GM23248 (cell line): ENCODE measurements at regions not wholly inside any gene's neighbourhood (a gene's known extent, or its start where the extent isn't known, plus 50 kb on each side); places are given as distances from the start of the nearest gene placed in this dataset.

Experiments used
- DNase-seq: peaks from one replicate; pipeline ENCODE4 v3.0.0-alpha.2; 2015
- H2AFZ ChIP-seq: fragments of 200-600 bp; sonication (generic); 2 replicates; pipeline ENCODE4 v1.6.1; 2016; ENCODE audit warnings: antibody characterized with exemption
- H3F3A ChIP-seq: fragments of 200-600 bp; sonication (generic); 2 replicates; pipeline ENCODE4 v1.6.1; 2016; ENCODE audit warnings: mild to moderate bottlenecking, antibody characterized with exemption, mixed run types; ENCODE audit not compliant: insufficient read depth
- H3K27ac ChIP-seq: fragments of 200-600 bp; sonication (generic); 2 replicates; pipeline ENCODE4 v1.5.1; 2016; ENCODE audit warnings: mild to moderate bottlenecking
- H3K27me3 ChIP-seq: fragments of 200-600 bp; sonication (generic); replicated peaks from 2 replicates; pipeline ENCODE4 v1.6.1; 2016; ENCODE audit warnings: mild to moderate bottlenecking; ENCODE audit not compliant: insufficient read depth
- H3K36me3 ChIP-seq: fragments of 200-600 bp; sonication (generic); 2 replicates; pipeline ENCODE4 v1.6.1; 2016; ENCODE audit warnings: low read depth, mild to moderate bottlenecking
- H3K4me1 ChIP-seq: fragments of 200-600 bp; sonication (generic); 2 replicates; pipeline ENCODE4 v1.6.1; 2016; ENCODE audit warnings: mild to moderate bottlenecking; ENCODE audit not compliant: insufficient read depth
- H3K4me2 ChIP-seq: fragments of 200-600 bp; sonication (generic); one replicate; pipeline ENCODE4 v1.6.1; 2016; ENCODE audit warnings: mild to moderate bottlenecking; ENCODE audit not compliant: unreplicated experiment
- H3K4me3 ChIP-seq: fragments of 200-600 bp; sonication (generic); 2 replicates; pipeline ENCODE4 v1.5.1; 2016; ENCODE audit warnings: mild to moderate bottlenecking
- H3K79me2 ChIP-seq: fragments of 200-600 bp; sonication (generic); 2 replicates; pipeline ENCODE4 v1.6.1; 2016; ENCODE audit warnings: mild to moderate bottlenecking; ENCODE audit not compliant: insufficient read depth
- H3K9ac ChIP-seq: fragments of 200-600 bp; sonication (generic); 2 replicates; pipeline ENCODE4 v1.6.1; 2016; ENCODE audit warnings: mild to moderate bottlenecking
- H3K9me2 ChIP-seq: fragments of 200-600 bp; sonication (generic); 2 replicates; pipeline ENCODE4 v1.6.1; 2016; ENCODE audit warnings: mixed run types, mild to moderate bottlenecking, moderate library complexity; ENCODE audit not compliant: insufficient read depth
- H3K9me3 ChIP-seq: fragments of 200-600 bp; sonication (generic); one replicate; pipeline ENCODE4 v1.6.1; 2017; ENCODE audit warnings: low read depth
- H4K20me1 ChIP-seq: fragments of 200-600 bp; sonication (generic); 2 replicates; pipeline ENCODE4 v1.6.0; 2016; ENCODE audit not compliant: insufficient read depth
- EZH2 ChIP-seq: fragments of 200-600 bp; sonication (generic); IDR thresholded peaks from 2 replicates; pipeline ENCODE4 v1.6.1; 2018; ENCODE audit warnings: antibody characterized with exemption, mild to moderate bottlenecking; ENCODE audit not compliant: insufficient read depth, poor library complexity, severe bottlenecking
- EZH2phosphoT487 ChIP-seq: fragments of 200-600 bp; sonication (generic); IDR thresholded peaks from 2 replicates; pipeline ENCODE4 v1.6.1; 2018; ENCODE audit warnings: antibody characterized with exemption, moderate library complexity, mild to moderate bottlenecking, low read depth; ENCODE audit not compliant: insufficient read depth
- WGBS, 2 experiments: methylation state at CpG; one replicate each; pipeline ENCODE4 v1.1.6; 2015 to 2017; ENCODE audit warnings: low lambda C conversion rate in 2 of 2, low coverage in 1 of 2; ENCODE audit errors: missing lambda C conversion rate in 2 of 2; 5-methylcytosine and 5-hydroxymethylcytosine counted together
- in situ Hi-C: fragments of 300-500 bp; cut with MboI; formaldehyde crosslinking; loops from 2 replicates; pipeline ENCODE4 v1.15.0; 2020

DNA sequence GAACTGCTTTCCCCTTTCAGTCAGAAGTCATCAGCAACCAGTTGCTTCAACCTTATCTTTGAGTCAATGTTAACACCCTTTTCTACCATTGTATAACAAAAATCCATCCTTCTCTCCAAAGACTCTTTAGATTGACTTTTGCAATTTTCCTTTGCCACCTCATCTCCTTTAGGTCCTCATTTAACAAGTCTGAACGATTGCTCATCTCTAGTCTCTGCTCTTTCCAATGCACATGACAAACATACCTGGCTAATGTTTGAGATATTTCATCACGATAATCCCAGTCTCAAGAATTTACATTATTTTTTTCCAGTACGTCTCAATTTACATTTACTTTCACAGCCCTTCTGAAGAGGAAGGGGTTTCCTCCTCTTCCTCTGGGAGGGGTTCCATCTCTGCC lies 127.5 kb downstream of the KLF12 start:
- DNase-seq = no peak
- Histone ChIP-seq H3K36me3 (no peaks in the 10 kb centered on the region), H3K4me3 (no peak overlapping the region), H3K9me2 (no peaks in the 10 kb centered on the region), H3K9ac (no peak overlapping the region), H4K20me1 (peaks cover 8% of the 10 kb centered on the region), H2AFZ (no peak overlapping the region), H3K27ac (no peak overlapping the region), H3K79me2 (peaks cover 90% of the 10 kb centered on the region), H3K9me3 (no peaks in the 10 kb centered on the region), H3K4me2 (no peak overlapping the region), H3K27me3 (no peaks in the 10 kb centered on the region), H3F3A (peaks cover 15% of the 10 kb centered on the region; the same call in 1 of the 2 replicates), H3K4me1 (peaks cover 10% of the 10 kb centered on the region)
- 96 to 97% methylated on average over 3 of the region's 3 CpGs for WGBS, 2 experiments
- in situ Hi-C loops = no loop called here
- TF ChIP-seq EZH2phosphoT487 (no peak), EZH2 (no peak)

DNA sequence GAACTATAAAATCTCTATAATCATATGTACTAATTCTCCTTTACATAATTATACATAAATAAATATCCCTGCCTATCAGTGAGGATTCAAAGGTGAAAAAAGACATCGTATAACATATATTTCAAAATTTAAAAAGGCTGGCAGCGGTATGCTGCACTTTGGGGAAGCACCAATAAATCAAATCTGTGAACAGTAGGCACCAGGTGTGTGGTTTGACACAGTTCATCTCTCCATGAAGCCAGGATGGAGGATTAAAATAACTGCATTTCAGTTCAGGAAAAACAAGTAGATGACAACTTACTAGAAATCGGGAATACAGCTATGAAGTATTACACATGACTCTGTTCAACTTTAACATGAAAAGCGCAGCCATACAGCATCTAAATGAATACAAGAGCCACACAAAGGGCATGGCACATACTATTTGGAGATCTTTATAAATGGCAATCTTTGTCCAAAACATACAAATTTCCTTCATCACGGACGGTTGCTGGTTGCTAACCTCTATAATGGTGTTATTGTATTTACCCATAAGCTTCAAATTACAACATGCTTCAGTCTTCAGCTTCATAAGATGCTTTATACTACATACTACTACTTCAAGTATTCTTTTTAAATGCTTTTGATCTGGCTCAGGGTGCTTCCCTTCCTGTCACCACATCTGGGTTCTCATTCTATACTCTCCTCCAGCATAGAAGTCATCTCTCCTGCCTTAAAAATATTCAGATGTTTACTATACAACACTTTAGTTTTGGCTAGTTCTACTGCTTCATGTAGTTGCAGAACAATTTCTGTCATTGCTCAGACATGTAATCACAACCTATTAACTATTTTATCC lies 128.7 kb downstream of the KLF12 start:
- Histone ChIP-seq H2AFZ (no peak overlapping the region), H3K27ac (no peak overlapping the region), H3K27me3 (no peaks in the 10 kb centered on the region), H4K20me1 (peaks cover 8% of the 10 kb centered on the region), H3K79me2 (peaks cover 90% of the 10 kb centered on the region), H3K4me1 (peaks cover 10% of the 10 kb centered on the region), H3K9me2 (no peaks in the 10 kb centered on the region), H3K9me3 (no peaks in the 10 kb centered on the region), H3K4me2 (no peak overlapping the region), H3K36me3 (no peaks in the 10 kb centered on the region), H3K9ac (no peak overlapping the region), H3F3A (peaks cover 15% of the 10 kb centered on the region; the same call in 1 of the 2 replicates), H3K4me3 (no peak overlapping the region)
- WGBS, 2 experiments = 98 to 99% methylated on average over 6 of the region's 6 CpGs
- TF ChIP-seq EZH2 = no peak
- TF ChIP-seq EZH2phosphoT487 = no peak
- no peak for DNase-seq
- in situ Hi-C loops = no loop called here

DNA sequence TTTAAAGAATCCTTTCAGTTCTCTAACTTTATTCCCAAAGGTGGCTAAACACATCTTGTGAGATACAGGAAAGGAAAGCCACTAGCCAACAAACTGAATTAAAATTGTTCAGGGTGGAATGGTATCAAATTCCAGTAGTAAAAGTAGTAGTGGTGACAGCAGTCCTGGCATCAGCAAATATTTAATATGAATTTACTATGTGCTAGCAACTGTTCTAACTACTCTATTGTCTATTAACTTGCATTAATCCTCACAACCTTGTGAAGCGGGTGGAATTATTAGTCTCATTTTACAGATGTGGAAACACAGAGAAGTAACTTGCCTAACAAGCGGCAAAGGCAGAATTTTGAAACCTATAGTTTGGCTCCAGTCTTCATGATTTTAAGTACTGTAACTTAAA lies 130.1 kb downstream of the KLF12 start:
- no peaks in the 10 kb centered on the region for H3K27me3 ChIP-seq
- peaks cover 8% of the 10 kb centered on the region for H4K20me1 ChIP-seq
- H3K27ac ChIP-seq = no peak overlapping the region
- no peak overlapping the region for H2AFZ ChIP-seq
- WGBS, 2 experiments = 85 to 89% methylated on average over 2 of the region's 2 CpGs
- no peaks in the 10 kb centered on the region for H3K9me3 ChIP-seq
- no peak overlapping the region for H3K4me2 ChIP-seq
- DNase-seq = no peak
- TF ChIP-seq EZH2phosphoT487 (no peak), EZH2 (no peak)
- H3K4me1 ChIP-seq = peaks cover 10% of the 10 kb centered on the region
- peaks cover 87% of the 10 kb centered on the region for H3K79me2 ChIP-seq
- no peak overlapping the region for H3K9ac ChIP-seq
- H3K9me2 ChIP-seq = no peaks in the 10 kb centered on the region
- in situ Hi-C loops = no loop called here
- H3K4me3 ChIP-seq = no peak overlapping the region
- no peaks in the 10 kb centered on the region for H3K36me3 ChIP-seq
- H3F3A ChIP-seq = peaks cover 15% of the 10 kb centered on the region; the same call in 1 of the 2 replicates

DNA sequence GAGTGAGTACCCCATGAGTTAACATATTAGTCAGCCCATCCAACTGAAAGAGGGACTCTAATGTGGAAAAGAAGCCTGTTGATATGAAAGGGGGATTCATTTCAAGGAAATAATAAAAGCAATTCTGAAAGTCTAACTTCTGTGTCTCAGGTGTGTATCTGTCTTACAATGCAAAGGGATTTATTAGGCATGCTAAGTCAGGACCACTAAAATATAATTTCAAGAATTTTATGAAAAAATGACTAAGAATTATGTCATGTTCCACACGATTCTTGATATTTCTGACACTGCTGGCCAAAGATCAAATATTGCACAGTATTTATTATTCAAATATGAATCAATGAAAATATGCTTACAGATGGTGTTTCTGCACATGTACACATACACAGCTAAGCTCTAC lies 130.8 kb downstream of the KLF12 start:
- Histone ChIP-seq H3K27me3 (no peaks in the 10 kb centered on the region), H3F3A (peaks cover 8% of the 10 kb centered on the region; the same call in 1 of the 2 replicates), H3K9me3 (no peaks in the 10 kb centered on the region), H4K20me1 (peaks cover 8% of the 10 kb centered on the region), H3K27ac (no peak overlapping the region), H3K9ac (no peak overlapping the region), H3K36me3 (no peaks in the 10 kb centered on the region), H3K9me2 (no peaks in the 10 kb centered on the region), H3K4me2 (no peak overlapping the region), H2AFZ (no peak overlapping the region), H3K4me1 (peaks cover 9% of the 10 kb centered on the region), H3K4me3 (no peak overlapping the region), H3K79me2 (peaks cover 87% of the 10 kb centered on the region)
- TF ChIP-seq EZH2 = no peak
- no peak for TF ChIP-seq EZH2phosphoT487
- DNase-seq = no peak
- WGBS, 2 experiments = 10 to 17% methylated on average over 1 of the region's 1 CpG
- in situ Hi-C loops = no loop called here
